ENCODE measurements at regions not wholly inside any gene's neighbourhood (a gene's known extent, or its start where the extent isn't known, plus 50 kb on each side); places are given as distances from the start of the nearest gene placed in this dataset.
"Not testable (repeated sequence)": the region's sequence is repeated elsewhere in the genome, so short reads cannot be mapped to it uniquely, and the experiment has no call there.

- no peak overlapping the region for H3K4me3 Mint-ChIP-seq
- DNase-seq (ENCODE audit: low spot score in 2 of 2) (no peak), ATAC-seq (no peak)
- H3K9me3 Mint-ChIP-seq = no peaks in the 10 kb centered on the region
- H3K27ac Mint-ChIP-seq = no peak overlapping the region
- H3K36me3 Mint-ChIP-seq = no peaks in the 10 kb centered on the region
- no peaks in the 10 kb centered on the region for H3K4me1 Mint-ChIP-seq
These were observed 224.0 kb upstream of the ARHGEF26 start for GRCh38 chr3:153897025-153897723.

- no peak overlapping the region for H3K4me3 Mint-ChIP-seq
- no peaks in the 10 kb centered on the region for H3K4me1 Mint-ChIP-seq
- DNase-seq (ENCODE audit: low spot score in 2 of 2) = no peak
- H3K9me3 Mint-ChIP-seq = no peaks in the 10 kb centered on the region
- H3K27ac Mint-ChIP-seq = no peak overlapping the region
- no peak for ATAC-seq
- no peaks in the 10 kb centered on the region for H3K36me3 Mint-ChIP-seq
These were observed 223.3 kb upstream of the ARHGEF26 start for GRCh38 chr3:153897842-153898241.

GRCh38 chr3:153901152-153901551, 220.0 kb upstream of the ARHGEF26 start:
- no peak for ATAC-seq
- H3K27ac Mint-ChIP-seq = no peak overlapping the region
- DNase-seq (ENCODE audit: low spot score in 2 of 2) = no peak
- no peaks in the 10 kb centered on the region for H3K36me3 Mint-ChIP-seq
- H3K9me3 Mint-ChIP-seq = peaks cover 7% of the 10 kb centered on the region
- H3K4me1 Mint-ChIP-seq = no peaks in the 10 kb centered on the region
- H3K4me3 Mint-ChIP-seq = no peak overlapping the region

- no peaks in the 10 kb centered on the region for H3K36me3 Mint-ChIP-seq
- no peak overlapping the region for H3K4me3 Mint-ChIP-seq
- H3K27ac Mint-ChIP-seq = no peak overlapping the region
- no peaks in the 10 kb centered on the region for H3K4me1 Mint-ChIP-seq
- DNase-seq (ENCODE audit: low spot score in 2 of 2) (no peak), ATAC-seq (no peak)
- peaks cover 7% of the 10 kb centered on the region for H3K9me3 Mint-ChIP-seq
These were observed 219.2 kb upstream of the ARHGEF26 start for GRCh38 chr3:153901991-153902390.

- H3K4me3 Mint-ChIP-seq = no peak overlapping the region
- ATAC-seq (no peak), DNase-seq (ENCODE audit: low spot score in 2 of 2) (no peak)
- no peak overlapping the region for H3K27ac Mint-ChIP-seq
- H3K4me1 Mint-ChIP-seq = no peaks in the 10 kb centered on the region
- no peaks in the 10 kb centered on the region for H3K36me3 Mint-ChIP-seq
- peaks cover 7% of the 10 kb centered on the region for H3K9me3 Mint-ChIP-seq
These were observed 217.8 kb upstream of the ARHGEF26 start for GRCh38 chr3:153903430-153903829.

GRCh38 chr3:153906366-153906765, 214.8 kb upstream of the ARHGEF26 start:
- DNase-seq (ENCODE audit: low spot score in 2 of 2) (no peak), ATAC-seq (no peak)
- no peak overlapping the region for H3K27ac Mint-ChIP-seq
- no peaks in the 10 kb centered on the region for H3K36me3 Mint-ChIP-seq
- no peak overlapping the region for H3K4me3 Mint-ChIP-seq
- H3K4me1 Mint-ChIP-seq = no peaks in the 10 kb centered on the region
- H3K9me3 Mint-ChIP-seq = peaks cover 7% of the 10 kb centered on the region

- no peak overlapping the region for H3K27ac Mint-ChIP-seq
- H3K36me3 Mint-ChIP-seq = no peaks in the 10 kb centered on the region
- no peaks in the 10 kb centered on the region for H3K4me1 Mint-ChIP-seq
- H3K9me3 Mint-ChIP-seq = peaks cover 4% of the 10 kb centered on the region
- DNase-seq (ENCODE audit: low spot score in 2 of 2) = no peak
- H3K4me3 Mint-ChIP-seq = no peak overlapping the region
- ATAC-seq = no peak
These were observed 210.8 kb upstream of the ARHGEF26 start for GRCh38 chr3:153910387-153910786.

GRCh38 chr3:153911116-153911515, 210.1 kb upstream of the ARHGEF26 start:
- Mint-ChIP-seq H3K27ac (no peak overlapping the region), H3K36me3 (no peaks in the 10 kb centered on the region), H3K4me3 (no peak overlapping the region), H3K9me3 (no peaks in the 10 kb centered on the region), H3K4me1 (no peaks in the 10 kb centered on the region)
- no peak for DNase-seq (ENCODE audit: low spot score in 2 of 2)
- ATAC-seq = no peak

- H3K4me3 Mint-ChIP-seq = no peak overlapping the region
- H3K9me3 Mint-ChIP-seq = no peaks in the 10 kb centered on the region
- no peaks in the 10 kb centered on the region for H3K4me1 Mint-ChIP-seq
- H3K27ac Mint-ChIP-seq = no peak overlapping the region
- no peaks in the 10 kb centered on the region for H3K36me3 Mint-ChIP-seq
- no peak for DNase-seq (ENCODE audit: low spot score in 2 of 2)
- ATAC-seq = no peak
These were observed 201.4 kb upstream of the ARHGEF26 start for GRCh38 chr3:153919773-153920172.

- ATAC-seq = no peak
- Mint-ChIP-seq H3K36me3 (no peaks in the 10 kb centered on the region), H3K9me3 (no peaks in the 10 kb centered on the region), H3K4me3 (no peak overlapping the region), H3K27ac (no peak overlapping the region), H3K4me1 (no peaks in the 10 kb centered on the region)
- no peak for DNase-seq (ENCODE audit: low spot score in 2 of 2)
These were observed 199.4 kb upstream of the ARHGEF26 start for GRCh38 chr3:153921826-153922225.

GRCh38 chr3:153925841-153926514, 195.2 kb upstream of the ARHGEF26 start:
- Mint-ChIP-seq H3K27ac (no peak overlapping the region), H3K9me3 (no peaks in the 10 kb centered on the region), H3K36me3 (no peaks in the 10 kb centered on the region), H3K4me1 (no peaks in the 10 kb centered on the region), H3K4me3 (no peak overlapping the region)
- ATAC-seq = no peak
- no peak for DNase-seq (ENCODE audit: low spot score in 2 of 2)

GRCh38 chr3:153927107-153927506, 194.1 kb upstream of the ARHGEF26 start:
- no peak for ATAC-seq
- H3K27ac Mint-ChIP-seq = no peak overlapping the region
- no peak overlapping the region for H3K4me3 Mint-ChIP-seq
- H3K9me3 Mint-ChIP-seq = no peaks in the 10 kb centered on the region
- no peak for DNase-seq (ENCODE audit: low spot score in 2 of 2)
- no peaks in the 10 kb centered on the region for H3K4me1 Mint-ChIP-seq
- no peaks in the 10 kb centered on the region for H3K36me3 Mint-ChIP-seq

GRCh38 chr3:153928851-153929250, 192.3 kb upstream of the ARHGEF26 start:
- Mint-ChIP-seq H3K4me1 (no peaks in the 10 kb centered on the region), H3K27ac (no peak overlapping the region), H3K4me3 (no peak overlapping the region), H3K36me3 (no peaks in the 10 kb centered on the region), H3K9me3 (no peaks in the 10 kb centered on the region)
- DNase-seq (ENCODE audit: low spot score in 2 of 2) (no peak), ATAC-seq (no peak)

GRCh38 chr3:153933481-153933880, 187.7 kb upstream of the ARHGEF26 start:
- DNase-seq (ENCODE audit: low spot score in 2 of 2); H3K36me3 Mint-ChIP-seq; H3K4me1 Mint-ChIP-seq; H3K4me3 Mint-ChIP-seq; ATAC-seq; H3K9me3 Mint-ChIP-seq; H3K27ac Mint-ChIP-seq: not testable (repeated sequence)

GRCh38 chr3:153944084-153944483, 177.1 kb upstream of the ARHGEF26 start:
- no peak for ATAC-seq
- Mint-ChIP-seq H3K4me1 (no peaks in the 10 kb centered on the region), H3K4me3 (no peak overlapping the region), H3K9me3 (no peaks in the 10 kb centered on the region), H3K36me3 (no peaks in the 10 kb centered on the region), H3K27ac (no peak overlapping the region)
- no peak for DNase-seq (ENCODE audit: low spot score in 2 of 2)

- Mint-ChIP-seq H3K36me3 (no peaks in the 10 kb centered on the region), H3K9me3 (no peaks in the 10 kb centered on the region), H3K4me1 (no peaks in the 10 kb centered on the region), H3K27ac (no peak overlapping the region), H3K4me3 (no peak overlapping the region)
- no peak for ATAC-seq
- no peak for DNase-seq (ENCODE audit: low spot score in 2 of 2)
These were observed 169.9 kb upstream of the ARHGEF26 start for GRCh38 chr3:153951276-153951675.
